Kidney (tissue), 13 donors: ENCODE measurements at regions not wholly inside any gene's neighbourhood (a gene's known extent, or its start where the extent isn't known, plus 50 kb on each side); places are given as distances from the start of the nearest gene placed in this dataset.

ENCODE experiments used
- DNase-seq, 5 donors: peaks; one replicate each; pipeline ENCODE4 v3.0.0-alpha.2; 2013 to 2020
- FAIRE-seq: peaks from 2 replicates; lab custom pipeline; 2012; peaks lifted over from hg19 to GRCh38; lab: Jason Lieb, UNC
- H3K27ac ChIP-seq, 2 donors: one replicate each; pipeline ENCODE4 v1.7.0; 2013; ENCODE audit warnings: low read depth in 2 of 2, low read length in 2 of 2, inconsistent platforms in 1 of 2
- H3K27me3 ChIP-seq: one replicate; pipeline ENCODE4 v1.7.1; 2013; ENCODE audit warnings: low read length, inconsistent platforms; ENCODE audit not compliant: control insufficient read depth, insufficient read depth
- H3K36me3 ChIP-seq, 3 donors: one replicate each; pipeline versions ENCODE4 v1.7.0 to v1.7.1; 2013; ENCODE audit warnings: low read length in 3 of 3, control low read depth in 1 of 3, inconsistent platforms in 1 of 3; ENCODE audit not compliant: insufficient read depth in 3 of 3, control insufficient read depth in 2 of 3
- H3K4me1 ChIP-seq, 3 donors: one replicate each; pipeline versions ENCODE4 v1.7.0 to v1.7.1; 2013; ENCODE audit warnings: low read length in 3 of 3, inconsistent platforms in 1 of 3, low read depth in 1 of 3; ENCODE audit not compliant: control insufficient read depth in 2 of 3, insufficient read depth in 2 of 3
- H3K4me3 ChIP-seq, 3 donors: one replicate each; pipeline versions ENCODE4 v1.7.0 to v1.8.1; 2013; ENCODE audit warnings: low read length in 3 of 3, control low read depth in 1 of 3, inconsistent platforms in 1 of 3
- H3K9ac ChIP-seq, 3 donors: one replicate each; pipeline versions ENCODE4 v1.7.0 to v1.7.1; 2013; ENCODE audit warnings: low read length in 3 of 3, control low read depth in 1 of 3, inconsistent platforms in 1 of 3
- H3K9me3 ChIP-seq, 3 donors: one replicate each; pipeline versions ENCODE4 v1.7.0 to v1.7.1; 2013; ENCODE audit warnings: low read length in 3 of 3, control low read depth in 1 of 3, inconsistent platforms in 1 of 3; ENCODE audit not compliant: control insufficient read depth in 2 of 3, insufficient read depth in 1 of 3
- intact Hi-C: fragments of 100-400 bp; cut with DNase I; formaldehyde crosslinking; loops from one replicate; pipeline ENCODE4 v1.11.1; 2022
- TF ChIP-seq, protein P1 (sequence below): IDR thresholded peaks from 3 replicates; pipeline ENCODE4 v1.5.1; 2012; ENCODE audit warnings: mild to moderate bottlenecking, moderate library complexity, borderline replicate concordance; ENCODE audit not compliant: insufficient read depth; ENCODE audit errors: extremely low read depth
- donor health status: control.
- donor health status: control.
- donor health status: control.
- donor health status: control.
- donor health status: control.
- donor health status: DM: yes; HTN: yes; CAD: no.
- donor health status: Normal renal cell carcinoma (clear cell type).

DNA sequence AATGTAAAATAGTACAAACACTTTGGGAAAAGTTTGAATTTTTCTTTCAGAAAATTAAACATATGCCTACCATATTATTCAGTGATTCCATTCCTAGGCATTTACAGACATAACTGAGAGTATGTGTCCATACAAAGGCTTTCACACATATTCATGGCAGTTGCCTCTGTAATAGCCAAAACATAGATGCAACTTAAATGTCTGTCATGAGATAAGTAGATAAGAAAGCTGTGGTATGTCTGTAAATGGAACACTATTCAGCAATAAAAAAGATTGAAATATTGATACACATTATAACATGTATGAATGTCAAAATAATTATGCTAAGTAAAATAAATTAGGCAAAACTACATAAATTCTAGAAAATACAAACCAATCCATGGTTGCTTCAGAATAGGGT is 964.5 kb upstream of the MBL2 start:
- intact Hi-C loops, result no loop called here
- no peak for FAIRE-seq
- Histone ChIP-seq H3K27ac (no peak overlapping the region), H3K9ac (no peak overlapping the region), H3K27me3 (no peaks in the 10 kb centered on the region), H3K4me1 (no peaks in the 10 kb centered on the region), H3K4me3 (no peak overlapping the region), H3K36me3 (no peaks in the 10 kb centered on the region), H3K9me3 (no peaks in the 10 kb centered on the region)
- TF ChIP-seq, protein P1, sequence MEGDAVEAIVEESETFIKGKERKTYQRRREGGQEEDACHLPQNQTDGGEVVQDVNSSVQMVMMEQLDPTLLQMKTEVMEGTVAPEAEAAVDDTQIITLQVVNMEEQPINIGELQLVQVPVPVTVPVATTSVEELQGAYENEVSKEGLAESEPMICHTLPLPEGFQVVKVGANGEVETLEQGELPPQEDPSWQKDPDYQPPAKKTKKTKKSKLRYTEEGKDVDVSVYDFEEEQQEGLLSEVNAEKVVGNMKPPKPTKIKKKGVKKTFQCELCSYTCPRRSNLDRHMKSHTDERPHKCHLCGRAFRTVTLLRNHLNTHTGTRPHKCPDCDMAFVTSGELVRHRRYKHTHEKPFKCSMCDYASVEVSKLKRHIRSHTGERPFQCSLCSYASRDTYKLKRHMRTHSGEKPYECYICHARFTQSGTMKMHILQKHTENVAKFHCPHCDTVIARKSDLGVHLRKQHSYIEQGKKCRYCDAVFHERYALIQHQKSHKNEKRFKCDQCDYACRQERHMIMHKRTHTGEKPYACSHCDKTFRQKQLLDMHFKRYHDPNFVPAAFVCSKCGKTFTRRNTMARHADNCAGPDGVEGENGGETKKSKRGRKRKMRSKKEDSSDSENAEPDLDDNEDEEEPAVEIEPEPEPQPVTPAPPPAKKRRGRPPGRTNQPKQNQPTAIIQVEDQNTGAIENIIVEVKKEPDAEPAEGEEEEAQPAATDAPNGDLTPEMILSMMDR, result no peak
- DNase-seq, result no peak

DNA sequence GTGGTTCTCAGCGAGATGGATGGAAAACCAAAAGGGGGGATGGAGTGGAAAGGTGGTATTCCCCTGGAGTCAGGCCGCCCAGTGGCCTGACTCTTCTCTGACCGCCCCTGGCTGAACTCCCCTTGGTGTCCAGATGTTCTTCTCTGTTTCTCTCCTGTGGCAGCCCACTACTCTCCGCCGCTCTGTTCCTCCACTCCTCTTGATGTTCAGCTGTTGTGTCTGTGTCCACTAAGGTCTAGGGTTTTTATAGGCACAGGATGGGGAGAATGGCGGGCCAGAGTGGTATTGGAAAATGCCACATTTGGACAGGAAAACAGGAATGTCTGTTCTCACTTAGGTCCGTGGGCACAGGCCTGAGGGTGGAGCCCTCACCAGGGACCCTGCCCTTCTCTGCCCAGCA is 954.3 kb upstream of the MBL2 start:
- H3K9me3 ChIP-seq, result no peaks in the 10 kb centered on the region
- DNase-seq, result no peak
- no peak overlapping the region for H3K27ac ChIP-seq
- TF ChIP-seq, protein P1, result no peak
- no peak overlapping the region for H3K9ac ChIP-seq
- intact Hi-C loops, result no loop called here
- no peaks in the 10 kb centered on the region for H3K4me1 ChIP-seq
- H3K36me3 ChIP-seq, result no peaks in the 10 kb centered on the region
- no peak for FAIRE-seq
- no peak overlapping the region for H3K4me3 ChIP-seq
- no peaks in the 10 kb centered on the region for H3K27me3 ChIP-seq

DNA sequence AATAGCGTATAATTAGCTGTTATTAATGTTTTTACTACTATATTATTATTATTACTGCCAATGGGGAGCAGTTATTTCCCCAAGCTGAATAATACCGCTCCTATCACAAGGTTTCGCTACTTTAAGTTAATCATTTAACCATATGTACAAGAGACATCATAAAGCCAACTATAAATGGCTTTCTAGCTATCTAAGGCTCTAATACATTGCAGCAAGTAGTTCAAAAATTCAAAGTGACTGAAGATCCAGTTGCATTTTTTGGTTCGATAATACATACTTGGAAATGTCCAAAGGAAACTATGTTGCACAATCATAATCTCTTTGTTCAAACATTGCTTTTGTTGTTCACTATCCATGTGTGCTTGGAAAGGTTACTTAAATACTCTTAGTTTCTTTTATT is 952.0 kb upstream of the MBL2 start:
- TF ChIP-seq, protein P1, result no peak
- FAIRE-seq (no peak), DNase-seq (no peak)
- H3K27me3 ChIP-seq, result no peaks in the 10 kb centered on the region
- H3K9me3 ChIP-seq, result no peaks in the 10 kb centered on the region
- no peaks in the 10 kb centered on the region for H3K36me3 ChIP-seq
- intact Hi-C loops, result no loop called here
- no peak overlapping the region for H3K9ac ChIP-seq
- H3K4me3 ChIP-seq, result no peak overlapping the region
- H3K27ac ChIP-seq, result no peak overlapping the region
- H3K4me1 ChIP-seq, result no peaks in the 10 kb centered on the region

DNA sequence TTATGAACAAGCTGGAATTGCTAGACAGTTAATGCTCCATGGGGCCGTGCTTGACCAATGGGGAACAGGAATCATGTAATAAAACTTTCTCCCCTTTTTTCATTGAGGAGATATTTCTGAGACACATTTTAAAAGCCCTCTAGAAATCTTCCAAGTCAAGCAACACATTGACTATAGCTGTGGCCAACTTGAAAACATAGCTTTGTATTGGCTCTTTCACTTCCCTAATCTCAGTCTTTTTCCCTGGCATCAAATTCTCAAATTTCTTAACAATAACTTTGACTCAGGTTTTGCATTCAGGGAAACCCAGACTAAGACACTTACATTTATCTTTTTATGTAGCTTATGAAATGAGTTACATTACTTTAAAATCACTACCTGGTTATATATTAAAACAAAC is 947.1 kb upstream of the MBL2 start:
- Histone ChIP-seq H3K9me3 (no peaks in the 10 kb centered on the region), H3K9ac (no peak overlapping the region), H3K4me1 (no peaks in the 10 kb centered on the region), H3K36me3 (no peaks in the 10 kb centered on the region), H3K27me3 (no peaks in the 10 kb centered on the region), H3K27ac (no peak overlapping the region), H3K4me3 (no peak overlapping the region)
- TF ChIP-seq, protein P1, result no peak
- no peak for DNase-seq
- intact Hi-C loops, result no loop called here
- no peak for FAIRE-seq
